Subcutaneous abdominal adipose tissue (tissue), 5 donors: ENCODE measurements at regions not wholly inside any gene's neighbourhood (a gene's known extent, or its start where the extent isn't known, plus 50 kb on each side); places are given as distances from the start of the nearest gene placed in this dataset.

Experiments
- H3K27ac ChIP-seq: one replicate; pipeline ENCODE4 v1.7.0; 2013; ENCODE audit warnings: low read depth, mild to moderate bottlenecking, inconsistent platforms, low read length, moderate library complexity
- H3K27me3 ChIP-seq, 5 donors: one replicate each; pipeline ENCODE4 v1.7.0; 2013; ENCODE audit warnings: low read length in 5 of 5, inconsistent platforms in 1 of 5; ENCODE audit not compliant: control insufficient read depth in 5 of 5, insufficient read depth in 4 of 5
- H3K36me3 ChIP-seq, 5 donors: one replicate each; pipeline ENCODE4 v1.7.0; 2013; ENCODE audit warnings: low read length in 5 of 5; ENCODE audit not compliant: control insufficient read depth in 5 of 5, insufficient read depth in 5 of 5
- H3K4me1 ChIP-seq, 5 donors: one replicate each; pipeline ENCODE4 v1.7.0; 2013; ENCODE audit warnings: low read length in 5 of 5, mild to moderate bottlenecking in 3 of 5, moderate library complexity in 1 of 5; ENCODE audit not compliant: control insufficient read depth in 5 of 5, insufficient read depth in 5 of 5
- H3K4me3 ChIP-seq, 5 donors: one replicate each; pipeline ENCODE4 v1.7.0; 2013; ENCODE audit warnings: low read length in 5 of 5, low read depth in 1 of 5
- H3K9ac ChIP-seq, 5 donors: one replicate each; pipeline ENCODE4 v1.7.0; 2013; ENCODE audit warnings: low read length in 5 of 5, mild to moderate bottlenecking in 4 of 5, moderate library complexity in 3 of 5
- H3K9me3 ChIP-seq, 5 donors: one replicate each; pipeline ENCODE4 v1.7.0; 2013; ENCODE audit warnings: low read length in 5 of 5; ENCODE audit not compliant: control insufficient read depth in 5 of 5
- donor health status: healthy.
- donor health status: healthy.
- donor health status: healthy.
- donor health status: healthy.
- donor health status: healthy.

DNA sequence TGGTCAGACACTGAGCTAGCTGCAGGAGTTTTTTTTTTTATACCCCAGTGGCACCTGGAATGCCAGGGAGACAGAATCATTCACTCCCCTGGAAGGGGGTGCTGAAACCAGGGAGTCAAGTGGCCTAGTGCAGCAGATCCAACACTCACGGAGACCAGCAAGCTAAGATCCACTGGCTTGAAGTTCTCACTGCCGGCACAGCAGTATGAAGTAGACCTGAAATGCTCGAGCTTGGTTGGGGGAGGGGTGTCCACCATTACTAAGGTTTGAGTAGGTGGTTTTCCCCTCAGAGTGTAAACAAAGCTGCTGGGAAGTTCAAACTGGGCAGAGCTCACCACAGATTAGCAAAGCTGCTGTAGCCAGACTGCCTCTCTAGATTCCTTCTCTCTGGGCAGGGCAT lies 537.9 kb upstream of the LCORL start:
- Histone ChIP-seq H3K9me3 (peaks cover 0 to 2% (median 0%) of the 10 kb centered on the region in 5 donors), H3K27me3 (no peaks in the 10 kb centered on the region), H3K27ac (no peak overlapping the region), H3K4me3 (no peak overlapping the region), H3K4me1 (no peaks in the 10 kb centered on the region), H3K9ac (no peak overlapping the region), H3K36me3 (no peaks in the 10 kb centered on the region)

DNA sequence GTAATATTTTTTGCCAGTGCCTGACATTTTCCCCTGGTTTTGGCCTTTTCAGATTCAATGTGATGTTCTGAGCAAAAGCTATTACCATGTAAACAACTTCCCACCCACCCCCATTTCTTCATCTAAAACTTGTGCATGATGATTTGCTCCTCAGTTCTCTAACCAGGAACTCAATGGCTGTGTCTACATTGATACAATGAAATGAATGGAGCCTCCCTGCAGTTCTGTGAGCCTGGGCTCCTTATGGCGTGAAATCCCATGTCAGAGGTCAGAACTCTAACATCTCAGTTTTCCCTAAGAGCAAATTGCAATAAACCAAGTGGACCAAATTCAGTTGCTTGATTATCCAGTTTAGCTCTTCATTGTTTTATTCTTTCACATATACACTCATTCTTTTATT lies 534.8 kb upstream of the LCORL start:
- Histone ChIP-seq H3K36me3 (no peaks in the 10 kb centered on the region), H3K9me3 (peaks cover 0 to 2% (median 0%) of the 10 kb centered on the region in 5 donors), H3K9ac (no peak overlapping the region), H3K27ac (no peak overlapping the region), H3K4me1 (no peaks in the 10 kb centered on the region), H3K27me3 (no peaks in the 10 kb centered on the region), H3K4me3 (no peak overlapping the region)

GRCh38 chr4:18540349-18540748 lies 518.8 kb upstream of the LCORL start:
- no peaks in the 10 kb centered on the region for H3K27me3 ChIP-seq
- H3K4me3 ChIP-seq: no peak overlapping the region
- H3K4me1 ChIP-seq: no peaks in the 10 kb centered on the region
- no peaks in the 10 kb centered on the region for H3K36me3 ChIP-seq
- no peaks in the 10 kb centered on the region for H3K9me3 ChIP-seq
- H3K9ac ChIP-seq: no peak overlapping the region
- no peak overlapping the region for H3K27ac ChIP-seq

DNA sequence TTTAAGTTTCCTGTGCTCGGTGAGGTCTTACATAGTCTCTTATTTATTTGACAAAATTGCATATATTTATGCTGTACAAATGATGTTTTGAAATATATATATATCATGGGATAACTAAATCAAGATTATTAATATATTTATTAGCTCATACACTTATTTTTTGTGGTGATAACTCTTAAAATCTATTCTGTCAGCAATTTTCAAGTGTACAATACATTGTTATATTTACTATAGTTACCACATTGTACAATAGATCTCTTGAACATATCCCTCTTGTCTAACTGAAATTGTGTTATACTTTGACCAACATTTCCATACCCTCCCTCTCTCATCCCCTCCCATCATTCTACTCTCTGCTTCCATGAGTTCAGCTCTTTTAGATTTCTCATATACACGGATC lies 516.6 kb upstream of the LCORL start:
- Histone ChIP-seq H3K36me3 (no peaks in the 10 kb centered on the region), H3K27me3 (no peaks in the 10 kb centered on the region), H3K27ac (no peak overlapping the region), H3K4me3 (no peak overlapping the region), H3K9ac (no peak overlapping the region), H3K4me1 (no peaks in the 10 kb centered on the region), H3K9me3 (peaks cover 0 to 4% (median 0%) of the 10 kb centered on the region in 5 donors)

- no peaks in the 10 kb centered on the region for H3K36me3 ChIP-seq
- H3K27me3 ChIP-seq: no peaks in the 10 kb centered on the region
- no peak overlapping the region for H3K4me3 ChIP-seq
- no peak overlapping the region for H3K9ac ChIP-seq
- peaks cover 0 to 4% (median 0%) of the 10 kb centered on the region in 5 donors for H3K9me3 ChIP-seq
- no peak overlapping the region for H3K27ac ChIP-seq
- no peaks in the 10 kb centered on the region for H3K4me1 ChIP-seq
Measured at GRCh38 chr4:18536428-18536827, 514.9 kb upstream of the LCORL start.

GRCh38 chr4:18535948-18536347 lies 514.4 kb upstream of the LCORL start:
- H3K27me3 ChIP-seq: no peaks in the 10 kb centered on the region
- H3K4me1 ChIP-seq: no peaks in the 10 kb centered on the region
- peaks cover 0 to 4% (median 0%) of the 10 kb centered on the region in 5 donors for H3K9me3 ChIP-seq
- no peak overlapping the region for H3K4me3 ChIP-seq
- no peaks in the 10 kb centered on the region for H3K36me3 ChIP-seq
- no peak overlapping the region for H3K9ac ChIP-seq
- no peak overlapping the region for H3K27ac ChIP-seq

DNA sequence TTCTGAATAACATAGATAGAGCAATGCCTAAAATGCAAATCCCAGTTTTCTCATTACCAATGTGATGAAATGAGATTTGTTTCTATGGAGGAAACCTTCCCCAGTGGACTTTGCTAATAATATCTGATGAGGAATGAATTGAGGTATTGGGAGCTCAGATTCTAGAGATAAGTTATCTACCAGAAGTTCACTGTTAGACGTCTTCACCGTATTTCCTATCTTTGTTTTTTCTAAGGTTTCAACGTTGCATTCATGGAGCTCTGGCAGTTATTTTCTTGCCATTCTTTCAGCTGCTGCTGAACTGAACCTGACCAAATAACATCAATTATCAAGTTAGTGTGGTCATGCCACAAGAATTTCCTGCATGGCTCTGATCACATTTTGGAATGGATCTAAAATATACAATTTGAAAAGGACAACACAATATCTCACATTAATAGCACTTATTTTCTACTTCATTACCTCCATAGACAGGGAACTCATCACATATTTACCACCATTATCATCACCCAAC lies 511.8 kb upstream of the LCORL start:
- Histone ChIP-seq H3K27me3 (no peaks in the 10 kb centered on the region), H3K9ac (no peak overlapping the region), H3K36me3 (no peaks in the 10 kb centered on the region), H3K4me3 (no peak overlapping the region), H3K27ac (no peak overlapping the region), H3K4me1 (no peaks in the 10 kb centered on the region), H3K9me3 (peaks cover 0 to 4% (median 0%) of the 10 kb centered on the region in 5 donors)

- H3K9me3 ChIP-seq: peaks cover 0 to 4% (median 0%) of the 10 kb centered on the region in 5 donors
- no peaks in the 10 kb centered on the region for H3K27me3 ChIP-seq
- no peak overlapping the region for H3K27ac ChIP-seq
- H3K9ac ChIP-seq: no peak overlapping the region
- H3K36me3 ChIP-seq: no peaks in the 10 kb centered on the region
- no peak overlapping the region for H3K4me3 ChIP-seq
- H3K4me1 ChIP-seq: no peaks in the 10 kb centered on the region
Measured at GRCh38 chr4:18531731-18532130, 510.2 kb upstream of the LCORL start.

DNA sequence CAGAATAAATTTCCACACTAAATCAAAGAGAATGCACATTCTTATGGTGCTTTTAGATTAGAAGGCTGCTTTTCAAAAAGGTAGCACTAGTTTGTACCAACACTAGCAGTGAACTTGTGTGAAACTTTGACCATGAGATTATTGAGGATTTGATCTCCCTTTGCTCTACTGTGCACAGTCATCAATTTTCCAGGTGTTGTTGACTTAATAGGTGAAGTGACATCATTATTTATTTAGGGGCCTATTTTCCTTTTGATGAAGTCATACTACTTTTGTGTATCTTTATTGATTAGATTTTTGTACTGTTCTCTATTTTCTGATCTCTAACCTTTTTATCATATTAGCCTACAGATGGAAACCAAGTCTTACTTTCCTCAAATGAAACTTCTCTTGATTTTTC lies 507.9 kb upstream of the LCORL start:
- H3K27me3 ChIP-seq: no peaks in the 10 kb centered on the region
- H3K4me1 ChIP-seq: no peaks in the 10 kb centered on the region
- H3K4me3 ChIP-seq: no peak overlapping the region
- H3K9me3 ChIP-seq: peaks cover 0 to 4% (median 0%) of the 10 kb centered on the region in 5 donors
- no peak overlapping the region for H3K9ac ChIP-seq
- no peaks in the 10 kb centered on the region for H3K36me3 ChIP-seq
- H3K27ac ChIP-seq: no peak overlapping the region

- no peak overlapping the region for H3K27ac ChIP-seq
- H3K4me3 ChIP-seq: no peak overlapping the region
- no peaks in the 10 kb centered on the region for H3K36me3 ChIP-seq
- no peaks in the 10 kb centered on the region for H3K27me3 ChIP-seq
- no peaks in the 10 kb centered on the region for H3K4me1 ChIP-seq
- H3K9me3 ChIP-seq: no peaks in the 10 kb centered on the region
- no peak overlapping the region for H3K9ac ChIP-seq
Measured at GRCh38 chr4:18524667-18525066, 503.1 kb upstream of the LCORL start.

GRCh38 chr4:18518098-18518497 lies 496.5 kb upstream of the LCORL start:
- H3K36me3 ChIP-seq: no peaks in the 10 kb centered on the region
- no peaks in the 10 kb centered on the region for H3K9me3 ChIP-seq
- H3K4me1 ChIP-seq: no peaks in the 10 kb centered on the region
- H3K27ac ChIP-seq: no peak overlapping the region
- no peak overlapping the region for H3K9ac ChIP-seq
- no peak overlapping the region for H3K4me3 ChIP-seq
- H3K27me3 ChIP-seq: no peaks in the 10 kb centered on the region
